Hematopoietic multipotent progenitor cell treated with erythropoietin and hydrocortisone succinate and interleukin-3 and kit ligand, for 6 days (in vitro differentiated cells): ENCODE measurements at regions not wholly inside any gene's neighbourhood (a gene's known extent, or its start where the extent isn't known, plus 50 kb on each side); places are given as distances from the start of the nearest gene placed in this dataset.

Experiments used
- DNase-seq: peaks from one replicate; pipeline ENCODE4 v3.0.0-alpha.2; 2015

DNA sequence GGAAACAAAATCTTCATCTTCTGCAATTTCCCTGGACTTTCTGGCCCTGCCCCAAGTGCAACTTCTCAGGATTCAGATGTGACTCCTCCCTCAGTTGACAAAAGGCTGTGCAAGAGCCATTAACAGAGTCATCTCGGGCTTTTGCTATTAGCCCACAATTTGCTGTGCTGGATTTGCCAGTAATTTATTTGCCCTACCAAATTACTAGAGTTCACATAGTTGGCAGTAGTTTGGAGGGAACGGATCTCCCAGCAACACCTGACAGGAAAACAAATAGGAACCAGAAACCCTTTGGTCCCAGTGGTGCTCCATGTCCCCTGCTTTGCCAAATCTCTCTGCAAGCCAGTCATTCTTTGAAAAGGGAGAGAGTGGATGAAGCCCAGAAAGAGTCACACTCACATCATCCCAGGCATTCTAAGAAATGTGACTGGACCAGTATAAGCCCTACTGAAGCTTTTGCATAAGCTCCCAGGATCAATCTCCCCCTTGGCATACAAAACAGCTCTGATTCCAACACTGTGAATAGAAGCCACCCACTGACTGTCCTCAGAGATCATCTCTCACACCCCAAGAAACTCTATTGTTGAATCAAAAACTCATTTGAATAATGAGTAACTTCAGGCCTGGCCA, 350.1 kb upstream of the NBEA start:
- no peak for DNase-seq

DNA sequence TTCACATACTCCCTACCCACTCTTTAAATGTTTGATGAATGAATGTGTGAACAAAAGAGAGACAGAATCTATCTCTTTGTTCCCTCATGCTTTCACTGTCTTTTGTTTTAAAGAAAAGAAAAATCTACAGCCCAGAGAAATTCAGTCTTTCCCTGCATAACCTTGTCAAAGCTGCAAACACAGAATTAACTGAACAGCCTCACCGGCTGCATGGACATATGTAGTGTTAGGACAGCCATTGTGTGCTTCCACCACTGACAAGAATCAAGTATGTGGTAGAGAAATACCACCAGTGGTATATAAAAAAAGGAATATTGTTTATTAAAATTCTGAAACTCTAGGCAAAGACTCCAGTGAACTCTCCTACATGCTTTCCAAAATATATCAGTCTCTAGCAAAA, 348.4 kb upstream of the NBEA start:
- DNase-seq, result no peak

DNA sequence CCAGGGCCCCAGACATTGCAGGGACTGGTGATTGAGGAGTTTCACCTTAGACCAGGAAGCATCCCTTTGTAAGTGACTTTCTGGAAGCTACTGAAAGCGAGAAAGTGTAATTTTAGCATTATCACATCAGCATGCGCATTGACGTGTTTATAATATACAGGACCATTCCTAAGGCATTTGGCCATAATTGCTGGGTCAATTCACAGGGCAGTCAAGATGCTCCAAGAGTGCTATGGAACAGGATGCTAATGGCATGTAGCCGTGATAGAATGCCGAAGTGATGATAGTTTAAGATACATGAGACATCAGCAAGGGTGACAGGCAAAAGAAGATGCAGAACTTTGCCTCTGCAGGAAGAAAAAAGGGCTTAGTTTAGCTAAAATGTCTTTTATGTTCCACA, 347.6 kb upstream of the NBEA start:
- no peak for DNase-seq

DNA sequence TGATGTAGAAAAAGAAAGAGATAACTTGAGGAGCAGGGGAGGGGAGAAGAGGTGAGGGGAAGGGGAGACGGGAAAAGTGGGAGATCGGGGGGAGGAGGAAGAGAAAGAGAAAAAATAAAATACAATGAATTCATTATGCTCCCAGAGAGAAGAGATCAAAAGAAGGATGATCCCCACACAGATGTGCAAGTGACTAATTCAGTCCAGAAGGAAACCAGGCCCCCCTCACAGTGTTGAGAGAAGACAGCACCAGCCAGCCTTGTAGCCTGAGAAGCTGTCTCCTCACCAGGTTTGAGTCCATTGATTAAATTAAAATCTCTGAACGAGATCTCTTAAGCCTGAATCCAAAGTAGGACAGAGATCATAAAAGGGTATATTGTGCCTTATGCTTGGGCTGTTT, 333.7 kb upstream of the NBEA start:
- DNase-seq, result no peak

DNA sequence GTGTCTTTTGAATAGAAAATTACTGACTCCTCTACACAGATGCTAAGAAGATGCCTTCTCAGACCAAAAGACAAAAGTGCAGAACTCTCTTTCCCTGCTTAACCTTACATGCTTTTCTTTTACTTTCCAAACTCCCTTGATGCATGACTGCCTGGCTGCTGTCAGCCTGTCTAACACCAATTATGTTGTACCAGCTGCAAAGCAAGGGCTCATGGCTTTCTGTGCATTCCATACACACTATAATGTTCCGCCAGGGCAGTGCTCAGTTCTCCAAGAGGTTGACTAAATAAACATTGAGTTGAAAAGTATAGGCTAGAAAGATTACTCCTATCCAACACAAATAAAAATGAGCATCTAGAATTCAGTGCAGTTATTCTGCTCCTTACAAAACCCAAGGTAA, 330.4 kb upstream of the NBEA start:
- no peak for DNase-seq

DNA sequence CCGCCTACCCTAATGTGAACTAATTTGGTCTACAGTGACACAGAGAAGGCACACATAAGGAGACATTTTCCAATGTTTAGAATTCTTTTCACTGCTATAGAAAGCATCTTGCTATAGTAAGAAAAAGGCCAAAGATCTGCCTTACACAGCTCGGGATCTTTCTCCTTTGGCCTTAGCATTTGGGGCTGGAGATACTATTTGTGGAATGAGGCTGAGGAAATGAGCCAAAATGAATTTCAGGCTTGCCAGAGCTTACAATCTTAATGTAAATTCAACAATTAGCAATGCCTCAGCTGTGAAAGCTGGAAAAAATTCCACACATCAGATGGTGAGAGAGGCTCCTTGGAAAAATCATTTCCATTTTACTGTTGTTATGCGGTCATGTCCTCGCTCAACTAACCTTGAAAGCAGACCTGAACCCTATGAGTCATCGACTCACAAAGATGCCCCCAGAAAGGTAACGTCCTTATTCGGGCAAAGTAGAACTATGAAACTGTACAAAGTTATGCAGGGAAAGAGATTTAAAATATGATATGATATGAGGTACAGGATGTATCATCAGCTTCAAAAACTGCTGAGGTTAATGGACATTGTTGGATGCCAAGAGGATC, 324.5 kb upstream of the NBEA start:
- DNase-seq, result no peak

DNA sequence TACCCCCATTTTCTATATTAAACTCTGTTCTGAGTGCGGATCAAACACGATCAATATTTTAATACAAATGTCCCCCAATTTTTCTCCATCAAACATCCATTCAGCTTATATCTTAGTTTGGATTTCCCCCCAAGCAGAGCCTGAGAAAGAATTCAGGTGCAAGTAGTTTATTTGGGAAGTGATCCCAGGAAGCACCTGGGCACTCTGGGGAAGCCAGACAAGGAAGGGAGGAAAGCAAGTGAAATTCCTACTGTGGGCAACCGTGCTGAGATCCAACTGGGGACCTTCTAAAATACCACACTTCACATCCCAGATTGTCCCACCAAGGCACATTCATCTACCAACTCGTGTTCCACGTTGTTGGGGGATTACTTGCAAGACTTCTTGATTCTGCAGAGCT, 323.4 kb upstream of the NBEA start:
- no peak for DNase-seq

DNA sequence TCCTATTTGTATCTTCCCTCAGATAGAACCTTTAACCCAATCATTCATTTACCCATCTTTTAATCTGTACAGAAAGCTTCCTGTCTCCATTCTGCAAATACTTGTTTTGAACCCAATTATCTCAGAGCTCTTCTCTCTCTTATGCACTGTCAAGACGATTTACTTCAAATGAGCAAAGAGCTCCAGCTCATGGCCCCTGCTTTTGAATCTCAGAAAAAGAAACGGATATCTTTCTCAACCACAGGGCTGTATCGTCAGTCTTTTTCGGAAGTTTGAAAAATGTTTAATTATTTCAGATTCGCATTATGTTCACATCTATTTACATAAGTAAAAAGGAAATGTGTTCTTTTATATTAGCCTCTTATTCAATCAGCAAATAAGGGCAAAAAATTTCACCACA, 322.7 kb upstream of the NBEA start:
- DNase-seq, result no peak

DNA sequence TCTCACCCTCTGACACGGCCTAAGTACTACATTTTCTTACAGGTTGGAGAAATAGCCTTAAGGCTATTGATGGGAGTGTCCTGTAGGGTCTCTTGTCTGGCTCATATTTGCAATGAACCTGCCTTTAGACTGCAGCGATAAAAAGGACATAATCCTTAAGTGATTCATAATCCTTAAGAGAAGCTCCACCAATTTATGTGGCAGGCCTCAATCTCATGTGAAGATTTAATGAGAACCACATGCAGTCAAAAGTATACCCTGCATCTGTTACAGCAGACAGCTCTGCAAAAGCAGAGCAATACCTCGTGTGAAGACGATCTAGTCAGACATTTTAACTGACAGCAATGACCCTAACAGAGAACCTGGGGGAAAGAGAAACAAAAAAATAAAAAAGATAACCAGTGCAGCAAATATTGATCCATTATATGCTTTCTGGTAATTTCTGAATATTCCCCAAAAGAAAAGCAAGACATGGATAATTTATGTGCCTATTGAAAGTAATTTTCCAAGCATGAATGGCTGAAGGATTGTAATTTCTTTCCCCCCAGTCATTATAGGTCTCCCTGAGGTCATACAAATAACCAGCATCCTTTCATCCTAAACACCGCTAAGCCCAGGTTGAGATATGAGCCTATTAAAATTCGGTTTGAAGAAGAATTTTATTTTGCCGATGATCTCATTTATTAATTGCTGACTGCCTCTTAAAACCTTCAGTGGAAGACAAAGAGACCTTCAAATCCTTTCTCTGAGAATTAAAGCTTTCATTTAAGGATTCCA, 321.8 kb upstream of the NBEA start:
- DNase-seq, result no peak

DNA sequence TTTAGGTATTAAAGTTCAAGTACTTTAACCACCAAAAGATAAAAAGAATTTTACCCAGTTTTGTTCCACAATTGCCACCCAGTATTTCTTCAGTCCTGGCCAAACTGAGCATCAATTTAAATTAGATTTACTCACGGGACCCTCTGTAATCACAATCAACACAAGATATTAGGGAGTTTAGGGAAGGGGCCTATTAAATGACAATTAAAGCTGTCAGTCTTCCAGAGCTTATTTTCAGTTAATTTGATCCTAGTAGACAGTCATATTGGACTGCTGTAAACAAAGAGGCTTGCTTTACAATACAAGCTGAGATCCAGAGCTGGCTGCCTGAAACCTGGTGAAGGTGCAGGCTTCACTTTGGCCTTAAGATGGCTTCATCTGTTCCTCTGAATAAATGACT, 321.2 kb upstream of the NBEA start:
- no peak for DNase-seq

DNA sequence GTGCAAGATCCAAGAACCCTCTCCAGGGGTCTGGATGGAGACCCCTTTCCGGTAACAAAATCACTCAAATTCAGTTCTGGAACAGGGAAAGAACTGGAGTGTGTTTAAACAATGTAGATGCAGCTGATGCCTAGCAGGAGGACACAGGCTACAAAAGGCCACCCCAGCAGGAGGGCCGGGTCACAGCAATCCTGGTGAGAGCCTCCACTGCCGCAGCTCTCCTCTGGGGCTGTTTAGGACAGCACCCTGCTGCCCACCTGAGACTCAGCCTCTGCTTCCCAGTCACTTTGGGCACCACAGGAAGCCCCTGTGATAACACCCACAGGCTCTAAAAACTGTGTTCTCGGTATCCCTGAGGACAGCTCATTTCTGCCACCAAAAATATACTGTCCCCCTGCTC, 318.7 kb upstream of the NBEA start:
- DNase-seq, result no peak

DNA sequence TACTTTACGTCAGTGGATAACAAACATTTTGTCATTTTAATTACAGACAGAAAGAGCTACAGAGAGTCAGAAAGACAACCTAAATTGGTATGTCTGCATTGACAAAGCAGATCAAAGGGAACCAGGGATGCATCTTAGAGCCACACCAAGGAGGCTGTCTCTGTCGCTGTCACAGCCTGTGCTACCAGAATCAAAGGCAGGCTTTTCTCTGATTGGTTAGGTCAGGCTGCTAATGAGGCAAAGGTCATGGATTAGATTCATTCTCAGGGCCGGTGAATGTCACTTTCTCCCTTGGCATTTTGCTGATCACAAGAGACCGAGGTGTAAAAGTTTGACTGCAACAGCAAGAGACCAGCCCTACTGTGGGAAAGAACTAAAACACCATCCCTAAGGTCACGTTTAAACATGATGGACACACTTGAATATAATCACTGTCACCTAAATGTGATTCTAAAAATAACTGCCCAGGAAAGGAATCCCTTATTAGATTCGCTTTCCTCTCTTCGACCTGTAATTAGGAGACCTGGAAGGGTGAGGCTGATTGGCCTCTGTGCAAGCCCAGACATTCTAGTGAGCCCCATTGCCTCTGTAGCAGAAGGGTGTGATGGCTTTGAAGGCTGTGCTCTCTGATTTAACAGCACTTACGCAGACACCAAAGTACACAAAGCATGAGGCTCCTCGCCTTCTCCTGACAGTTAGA, 314.4 kb upstream of the NBEA start:
- DNase-seq, result no peak

DNA sequence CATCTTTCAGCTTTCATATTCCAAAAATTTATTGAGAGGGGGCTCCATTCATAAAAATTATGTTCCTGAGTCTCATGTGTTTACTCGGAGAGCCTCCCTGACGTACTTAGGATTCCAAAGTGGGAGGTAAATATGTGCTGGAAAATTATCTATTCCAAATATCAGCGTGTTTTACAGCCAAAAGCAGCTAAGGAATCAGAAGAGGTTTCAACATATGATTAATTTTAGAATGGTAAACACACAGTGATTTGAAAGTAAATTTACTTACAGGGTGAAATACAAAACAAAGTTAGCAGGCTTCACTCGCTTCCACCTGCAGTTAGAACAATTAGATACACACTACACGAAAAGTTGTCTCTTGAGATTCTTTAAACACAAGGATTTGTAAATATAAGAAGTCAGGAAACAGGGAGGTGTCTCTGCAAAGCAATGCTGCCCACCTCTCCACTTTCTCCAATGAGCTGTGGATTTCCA, 313.8 kb upstream of the NBEA start:
- no peak for DNase-seq

DNA sequence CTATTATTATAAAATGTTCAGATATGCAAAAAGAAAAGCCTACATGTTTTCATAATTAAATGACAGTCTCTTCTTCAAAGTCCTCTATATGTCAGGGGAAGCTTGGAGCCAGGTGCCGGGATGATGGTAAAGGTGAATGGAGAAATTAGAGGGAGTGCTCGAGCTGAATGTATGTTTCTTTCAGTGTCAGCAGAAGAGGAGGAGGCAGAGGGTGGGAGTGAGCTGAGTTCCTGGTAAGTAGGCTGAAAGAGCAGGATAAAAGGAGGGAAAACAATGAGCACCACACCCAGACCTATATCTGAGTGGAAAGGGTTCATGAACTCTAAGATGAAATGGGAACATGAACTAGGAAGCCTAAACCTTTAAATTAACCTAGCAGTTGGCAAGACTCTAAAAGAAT, 307.6 kb upstream of the NBEA start:
- DNase-seq, result no peak

DNA sequence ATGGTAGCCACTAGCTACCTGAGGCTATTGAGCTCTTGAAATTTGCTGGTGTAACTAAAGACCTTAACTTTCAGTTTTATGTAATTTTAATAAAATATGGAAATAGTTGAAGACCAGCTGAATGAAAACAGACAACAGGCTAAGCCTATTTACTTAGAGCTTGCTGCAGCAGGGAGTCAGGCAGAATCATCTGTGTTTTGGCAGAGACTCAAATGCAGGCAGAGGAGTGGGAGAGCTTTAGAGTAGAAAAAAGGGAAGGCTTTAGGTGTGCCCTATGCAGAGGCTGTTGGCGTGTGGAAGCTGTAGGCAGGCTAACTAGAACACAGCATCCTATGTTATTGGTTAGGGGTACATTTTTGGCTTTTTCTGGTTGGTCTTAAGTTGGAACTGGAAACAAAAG, 304.9 kb upstream of the NBEA start:
- no peak for DNase-seq

DNA sequence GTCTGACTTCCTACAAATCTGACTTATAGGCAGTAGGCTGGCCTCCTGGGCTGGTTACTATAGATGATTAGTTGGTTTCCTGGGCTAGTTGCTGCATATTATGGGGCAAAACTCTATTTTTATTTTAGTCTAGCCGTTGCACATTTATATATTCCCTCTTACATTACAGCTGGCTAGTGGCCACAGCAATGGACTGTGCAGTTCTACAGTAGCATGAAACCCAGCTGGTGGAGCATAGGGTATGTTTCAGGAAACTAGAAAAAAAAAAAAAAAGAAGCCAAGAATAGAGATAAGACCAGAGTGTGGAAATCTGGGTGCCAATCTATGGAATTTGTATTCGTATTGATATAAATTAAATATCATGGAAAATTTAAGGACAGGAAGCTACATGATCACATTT, 304.4 kb upstream of the NBEA start:
- DNase-seq, result no peak

DNA sequence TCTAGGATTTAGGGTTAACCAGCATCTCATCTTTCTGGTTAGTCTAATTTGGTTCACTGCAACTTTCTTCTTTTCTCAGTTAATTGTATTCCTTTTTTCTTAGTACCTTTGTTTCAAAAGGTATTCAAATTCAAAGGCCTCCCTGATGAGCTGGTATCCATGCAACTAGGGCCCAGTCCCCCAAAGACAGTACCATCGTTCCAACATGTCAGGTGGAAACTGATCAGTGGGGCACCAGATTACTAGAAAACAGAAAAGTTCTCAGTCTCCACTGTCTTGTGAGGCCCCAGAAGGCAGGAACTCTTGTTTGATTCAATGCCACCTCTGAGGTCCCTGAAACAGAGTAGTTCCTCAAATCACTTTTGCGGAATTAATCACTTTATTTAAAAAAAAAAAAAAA, 303.2 kb upstream of the NBEA start:
- DNase-seq, result no peak

DNA sequence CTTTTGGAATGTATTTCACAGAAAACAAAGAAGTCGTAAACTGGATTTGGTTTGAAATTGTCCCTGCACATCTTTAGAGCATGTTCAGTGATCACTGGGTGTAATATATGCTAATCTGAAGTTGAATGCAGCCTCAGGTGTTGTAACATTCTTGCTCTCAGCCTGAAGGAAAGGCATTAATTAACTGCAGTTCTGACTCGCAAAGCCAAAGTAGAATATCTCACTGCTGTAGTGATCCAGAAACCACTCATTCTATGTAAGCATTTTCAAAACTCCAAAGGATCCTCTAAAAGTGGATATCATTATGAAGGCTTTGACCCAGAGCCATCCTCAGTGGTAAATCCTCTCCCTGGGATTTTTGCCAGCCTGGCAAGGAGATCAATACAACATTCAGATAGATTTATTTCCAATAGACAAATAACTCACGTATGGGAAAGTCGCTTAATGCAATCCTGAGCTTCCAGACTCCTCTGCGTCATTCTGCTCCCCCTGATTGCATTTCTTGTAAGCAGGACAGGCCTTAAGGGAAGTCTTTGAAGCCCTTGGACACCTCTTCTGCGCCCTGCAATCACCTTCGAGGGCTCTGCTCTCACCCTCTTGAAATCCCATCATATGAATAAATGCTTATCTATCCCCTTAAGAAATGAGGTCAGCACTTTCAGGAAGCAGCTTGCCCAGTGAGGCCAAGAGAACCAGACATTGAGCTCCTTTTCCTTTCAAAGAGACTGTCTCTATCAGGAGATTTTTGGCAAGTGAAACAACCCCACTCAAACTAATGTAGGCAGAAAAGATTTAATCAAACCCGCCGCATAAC, 301.7 kb upstream of the NBEA start:
- no peak for DNase-seq

DNA sequence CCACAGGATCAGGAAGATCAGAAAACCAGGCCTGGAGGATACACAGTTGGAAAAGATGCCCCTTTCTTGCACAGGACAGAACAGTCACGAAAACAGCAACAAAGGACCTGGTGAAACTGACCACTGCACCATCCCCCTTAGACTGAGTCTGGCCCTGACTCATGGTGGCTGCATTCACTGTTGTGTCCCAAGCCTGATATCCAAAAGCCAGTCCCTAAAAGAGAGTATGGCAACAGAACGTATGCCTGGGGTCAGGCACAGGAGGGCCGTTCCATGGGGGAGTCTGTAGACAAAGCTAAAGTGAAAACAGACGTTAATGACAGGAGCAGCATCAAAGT, 301.1 kb upstream of the NBEA start:
- no peak for DNase-seq

DNA sequence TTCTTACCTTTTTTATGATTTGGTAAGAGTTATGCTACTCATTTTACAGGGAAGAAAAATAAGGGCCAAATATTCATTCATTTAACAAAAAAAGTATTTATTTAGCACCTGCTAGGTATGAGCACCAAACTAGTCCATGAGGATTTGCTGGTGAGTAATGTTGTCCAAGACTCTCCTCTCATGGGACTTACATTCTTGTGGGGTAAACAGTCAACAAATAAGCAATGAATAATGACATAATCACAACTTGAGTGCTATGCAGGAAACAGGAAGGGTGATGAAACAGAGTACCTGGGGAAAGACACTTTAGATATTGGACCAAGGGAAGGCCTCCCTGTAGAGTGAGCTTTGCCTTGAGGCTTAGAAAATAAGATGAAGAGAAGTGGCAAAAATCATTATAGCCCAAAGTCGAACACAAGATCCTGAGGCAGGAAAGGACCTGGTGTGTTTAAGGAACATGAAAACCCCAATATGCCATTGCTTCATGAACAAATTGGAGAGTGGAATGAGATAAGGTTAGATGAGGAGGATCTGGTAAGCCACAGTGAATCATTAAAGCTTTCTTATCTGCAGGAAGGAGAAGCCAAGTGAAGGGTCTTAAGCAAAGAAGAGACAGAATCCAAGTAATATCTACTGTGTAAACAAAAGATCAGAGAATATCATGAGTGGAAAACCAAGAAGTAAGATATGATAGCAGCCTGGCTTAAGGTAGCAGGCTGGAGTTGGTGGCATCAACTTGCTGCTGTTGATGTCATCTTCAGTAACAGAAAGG, 294.5 kb upstream of the NBEA start:
- DNase-seq, result no peak

DNA sequence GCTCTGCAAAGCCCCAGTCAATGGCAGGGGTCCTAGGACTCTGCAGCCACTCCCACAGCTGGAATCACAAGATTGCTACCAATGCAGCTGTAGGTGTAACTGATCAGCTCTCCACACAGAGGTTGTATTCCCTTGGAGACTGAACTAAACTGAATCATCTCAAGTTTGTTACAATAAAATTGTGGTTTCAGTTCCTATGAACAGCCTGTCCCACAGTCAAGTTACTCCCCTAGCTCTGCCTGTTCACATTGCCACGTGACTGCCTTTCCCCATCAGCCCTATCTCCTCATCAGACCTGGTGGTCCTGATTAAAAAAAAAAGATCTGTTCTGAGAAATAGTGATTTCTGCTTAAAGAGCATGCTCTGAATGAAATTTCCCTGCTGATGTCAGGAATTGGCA, 287.9 kb upstream of the NBEA start:
- DNase-seq, result no peak

DNA sequence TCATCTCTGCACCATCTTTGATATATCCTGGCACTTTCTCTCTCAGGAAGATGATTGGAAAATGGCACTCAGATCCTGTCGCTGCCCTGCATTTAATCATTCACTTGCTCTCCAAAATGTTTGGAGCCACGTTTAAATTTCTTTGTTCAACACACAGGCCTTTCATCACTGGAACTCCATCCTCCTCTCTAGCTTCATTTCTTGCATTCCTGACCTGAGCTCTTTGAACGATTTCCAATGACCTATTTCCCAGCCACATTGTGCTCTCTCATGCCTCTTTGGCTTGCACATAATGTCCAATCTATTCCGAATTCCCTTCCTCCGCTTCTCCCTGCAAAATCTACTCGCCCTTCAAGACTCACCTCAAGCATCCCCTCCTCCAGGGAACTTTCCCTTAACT, 287.4 kb upstream of the NBEA start:
- DNase-seq, result no peak
